ENCODE measurements at regions not wholly inside any gene's neighbourhood (a gene's known extent, or its start where the extent isn't known, plus 50 kb on each side); places are given as distances from the start of the nearest gene placed in this dataset.

GRCh38 chr11:130737866-130738431, 178.3 kb downstream of the SNX19 start:
- DNase-seq (ENCODE audit: low spot score) = no peak

GRCh38 chr11:130738611-130739010, 177.7 kb downstream of the SNX19 start:
- DNase-seq (ENCODE audit: low spot score) = no peak

DNA sequence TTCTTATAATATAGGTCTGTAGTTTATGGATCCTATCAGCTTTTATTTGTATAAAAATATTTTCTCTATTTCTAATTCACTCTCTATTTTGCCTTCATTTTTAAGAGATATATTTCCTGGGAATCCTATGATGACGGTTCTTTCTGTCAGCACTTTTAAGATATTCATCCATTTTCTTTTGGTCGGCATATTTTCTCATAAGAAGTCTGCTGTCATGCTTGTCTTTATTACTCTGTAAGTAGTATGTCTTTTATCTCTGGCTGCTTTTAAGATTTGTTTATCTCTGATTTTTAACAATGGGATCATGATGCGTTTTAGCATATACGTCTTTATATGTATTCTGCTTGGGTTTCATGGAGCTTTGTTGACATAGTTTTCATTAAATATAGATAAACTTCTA, 175.5 kb downstream of the SNX19 start:
- no peak for DNase-seq (ENCODE audit: low spot score)

DNA sequence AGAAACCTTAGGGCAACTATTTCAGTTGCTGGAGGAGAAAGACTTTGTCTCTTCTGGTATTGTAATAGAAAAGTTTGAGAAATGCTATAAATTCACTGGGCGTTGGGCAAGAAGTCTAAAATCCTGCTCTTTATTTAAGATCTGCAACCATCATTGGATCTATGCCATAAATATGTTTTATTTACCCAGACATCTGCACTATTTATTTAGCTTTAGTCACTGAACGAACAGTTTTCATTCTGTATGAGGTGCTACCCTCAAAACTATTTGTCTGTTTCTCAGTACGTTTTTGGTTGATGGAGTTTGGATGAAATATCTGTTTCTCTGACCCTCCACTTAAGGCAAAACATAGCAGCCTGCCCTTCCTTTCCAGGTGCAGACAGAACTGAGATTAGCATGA, 171.5 kb downstream of the SNX19 start:
- no peak for DNase-seq (ENCODE audit: low spot score)

- DNase-seq (ENCODE audit: low spot score) = no peak
Measured at GRCh38 chr11:130749216-130749615, 167.1 kb downstream of the SNX19 start.

DNA sequence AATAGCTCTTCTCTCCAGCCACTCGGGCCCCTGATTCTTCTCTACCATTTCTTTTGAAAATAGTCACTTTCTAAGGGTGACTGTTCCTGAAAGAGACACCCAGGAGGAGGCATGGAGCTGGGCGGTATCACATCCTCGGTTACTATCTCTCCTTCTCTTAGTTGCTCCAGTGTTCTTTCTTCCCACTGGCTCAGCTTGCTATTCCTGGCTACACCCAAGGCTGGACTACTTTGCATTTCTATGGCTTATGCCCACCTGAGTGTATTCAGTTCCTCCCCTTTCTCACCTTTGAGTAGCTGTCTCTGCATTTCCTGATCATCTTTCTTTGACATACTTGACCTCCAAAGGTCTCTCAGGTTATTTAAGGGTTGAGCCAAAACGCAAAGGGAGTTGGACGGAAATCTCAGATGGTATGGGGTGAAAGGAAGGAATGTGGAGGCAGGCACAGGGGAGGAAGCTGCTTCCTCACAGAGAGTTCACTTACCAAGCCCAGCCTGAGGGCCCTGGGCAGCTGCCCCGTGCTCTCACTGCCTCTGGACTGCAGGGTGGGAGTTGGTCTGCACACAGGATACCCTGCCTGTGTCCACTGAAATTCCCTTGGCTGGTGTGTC, 155.7 kb downstream of the SNX19 start:
- no peak for DNase-seq (ENCODE audit: low spot score)

DNA sequence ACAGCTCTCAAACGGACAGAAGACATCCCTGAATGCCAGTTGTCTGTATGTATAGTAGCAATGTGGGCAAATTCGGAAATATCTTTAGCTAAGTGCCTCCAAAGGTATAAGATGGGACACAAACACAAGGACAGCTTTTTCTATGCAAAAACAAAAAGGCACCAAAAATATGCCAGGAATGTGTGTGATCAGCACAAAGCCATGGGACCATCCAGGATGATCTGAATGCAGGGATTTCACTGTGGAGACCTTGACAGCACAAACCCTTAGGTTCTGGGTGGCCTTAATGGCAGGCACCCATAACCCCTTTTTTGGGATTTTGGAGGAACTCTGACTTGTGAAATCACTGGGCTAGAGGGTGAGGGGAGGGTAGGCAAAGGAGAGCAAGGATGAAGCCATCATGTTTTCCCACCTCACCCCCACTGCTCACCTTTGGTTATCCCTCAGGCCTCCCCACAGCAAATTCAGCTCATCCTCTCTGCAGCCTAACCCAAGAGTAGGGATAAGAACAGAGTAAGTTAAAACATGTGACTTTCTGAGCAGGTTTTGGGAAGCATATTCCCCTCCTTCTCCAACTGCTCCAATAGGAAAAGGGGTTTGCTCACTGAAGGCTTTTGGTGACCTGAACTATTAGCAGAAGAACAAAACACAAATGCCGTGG, 154.6 kb downstream of the SNX19 start:
- DNase-seq (ENCODE audit: low spot score) = no peak

DNA sequence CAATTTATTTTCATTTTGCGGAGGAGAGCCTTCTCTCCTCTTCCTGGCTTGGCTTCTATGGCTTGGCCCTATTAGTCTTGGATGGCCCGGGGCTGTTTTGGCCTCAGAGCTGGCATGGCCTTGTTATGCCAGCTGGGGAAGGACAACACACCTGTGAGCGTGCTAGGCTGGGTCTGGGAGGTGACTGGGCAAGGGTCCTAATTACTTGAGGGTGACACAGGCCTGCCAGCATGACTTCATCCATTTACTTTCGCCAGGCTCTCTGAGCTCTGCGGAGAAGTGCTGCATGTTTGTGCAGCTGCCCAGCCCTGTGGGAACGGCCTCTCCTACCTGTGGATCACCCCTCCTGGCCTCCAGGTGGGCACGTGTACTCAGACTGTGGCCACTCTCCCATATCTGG, 153.6 kb downstream of the SNX19 start:
- no peak for DNase-seq (ENCODE audit: low spot score)

DNA sequence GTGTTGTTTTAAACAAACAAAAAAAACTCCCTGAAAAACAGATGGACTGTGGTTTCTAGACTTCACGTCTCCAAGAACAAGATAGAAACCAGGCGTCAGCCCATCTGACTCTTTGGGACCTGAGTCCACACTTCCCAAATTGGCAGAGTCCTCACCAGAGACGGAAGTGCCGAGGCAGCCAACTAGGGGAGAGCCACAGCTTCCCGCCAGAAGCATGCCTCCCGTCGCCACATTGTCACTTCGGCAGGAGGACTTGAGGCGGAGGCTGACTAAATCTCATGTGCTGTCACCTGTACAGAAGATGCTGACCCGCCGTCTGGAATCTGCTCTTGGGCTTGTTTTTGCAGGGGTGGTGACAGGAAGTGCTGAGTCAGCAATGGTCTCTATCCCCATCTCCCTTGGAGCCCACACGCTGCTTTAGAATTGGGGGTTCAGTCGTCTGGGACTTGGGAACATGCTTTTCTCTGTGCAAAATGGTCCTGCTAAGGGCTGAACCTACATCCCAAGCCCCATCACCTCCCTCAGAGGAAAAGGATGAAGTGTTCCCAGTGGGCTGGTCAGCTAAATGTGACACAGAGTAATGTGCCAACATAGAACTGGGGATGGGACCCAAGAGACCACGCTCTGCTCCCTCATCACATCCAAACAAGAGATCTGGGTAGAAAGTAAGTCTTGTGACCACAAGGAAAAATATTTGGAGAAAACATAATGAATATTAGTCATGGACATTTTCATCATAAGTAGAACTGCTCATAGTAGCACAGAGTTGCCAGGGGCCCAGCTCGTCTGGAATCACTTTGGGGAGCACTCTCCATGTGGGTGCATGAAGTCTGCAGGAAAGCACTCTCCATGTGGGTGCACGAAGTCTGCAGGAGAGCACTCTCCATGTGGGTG, 152.9 kb downstream of the SNX19 start:
- no peak for DNase-seq (ENCODE audit: low spot score)

DNA sequence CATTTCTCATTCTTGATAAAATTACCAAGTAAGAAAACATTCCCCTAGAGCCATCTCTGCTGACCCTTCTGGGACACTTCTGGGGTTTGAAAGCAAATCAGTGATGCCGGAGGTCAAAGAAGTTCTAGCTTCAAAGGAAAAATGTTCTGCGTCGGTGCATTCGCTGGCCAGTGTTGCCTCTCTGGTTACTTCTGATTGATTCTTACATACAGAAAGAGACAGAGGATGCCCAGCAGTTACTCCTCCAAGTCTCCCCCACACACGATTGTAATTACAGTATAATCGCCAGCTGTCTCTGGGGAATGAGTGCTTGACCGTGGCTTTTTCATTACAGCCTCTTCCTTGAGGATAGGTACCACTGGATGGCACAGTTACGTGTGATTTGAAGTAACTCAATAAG, 150.9 kb downstream of the SNX19 start:
- DNase-seq (ENCODE audit: low spot score) = no peak

- DNase-seq (ENCODE audit: low spot score) = no peak
Measured at GRCh38 chr11:130765951-130766649, 150.2 kb downstream of the SNX19 start.

DNA sequence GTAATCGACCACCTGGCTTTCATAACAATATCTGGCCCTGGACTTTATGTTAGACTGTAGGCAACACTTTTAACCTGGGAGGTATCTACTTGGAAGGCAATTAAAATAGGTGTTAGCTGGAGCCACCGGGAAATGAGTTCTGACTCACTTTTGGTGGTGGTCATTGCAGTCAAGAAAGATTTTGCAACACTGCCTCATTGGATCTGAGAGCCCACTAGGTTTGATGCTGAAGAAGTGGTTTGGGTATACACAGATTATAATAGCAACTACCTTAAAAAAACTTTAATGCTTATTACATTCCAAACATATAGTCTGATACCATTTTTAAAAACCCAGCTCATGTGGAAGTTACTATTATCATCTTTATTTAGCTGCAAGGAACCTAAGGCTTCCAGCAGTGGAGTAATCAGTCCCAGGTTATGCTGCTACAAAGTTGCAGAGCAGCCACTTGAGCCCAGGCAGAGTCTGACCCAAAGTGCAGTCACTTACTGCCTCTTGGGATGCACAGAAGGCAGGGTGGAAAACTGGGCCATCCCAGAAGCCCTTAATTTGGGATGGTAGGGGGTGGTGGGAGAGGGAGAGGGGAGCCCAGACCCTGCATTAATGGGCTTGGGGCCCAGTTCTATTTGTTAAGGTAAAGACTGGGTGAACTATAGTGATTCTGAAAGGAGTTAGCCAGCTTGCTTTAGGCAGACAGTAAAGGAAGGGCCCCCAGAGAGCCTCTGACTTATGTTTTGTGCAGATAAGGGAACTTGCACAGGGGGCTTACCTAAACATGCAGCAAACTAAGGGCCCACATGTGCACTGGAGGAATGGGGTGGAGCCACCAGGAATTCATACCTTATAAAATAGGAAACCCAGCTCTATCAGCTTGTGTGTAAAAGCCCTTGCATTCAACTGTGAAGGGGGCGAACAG, 149.4 kb downstream of the SNX19 start:
- no peak for DNase-seq (ENCODE audit: low spot score)

- no peak for DNase-seq (ENCODE audit: low spot score)
Measured at GRCh38 chr11:130769782-130770535, 146.3 kb downstream of the SNX19 start.

DNA sequence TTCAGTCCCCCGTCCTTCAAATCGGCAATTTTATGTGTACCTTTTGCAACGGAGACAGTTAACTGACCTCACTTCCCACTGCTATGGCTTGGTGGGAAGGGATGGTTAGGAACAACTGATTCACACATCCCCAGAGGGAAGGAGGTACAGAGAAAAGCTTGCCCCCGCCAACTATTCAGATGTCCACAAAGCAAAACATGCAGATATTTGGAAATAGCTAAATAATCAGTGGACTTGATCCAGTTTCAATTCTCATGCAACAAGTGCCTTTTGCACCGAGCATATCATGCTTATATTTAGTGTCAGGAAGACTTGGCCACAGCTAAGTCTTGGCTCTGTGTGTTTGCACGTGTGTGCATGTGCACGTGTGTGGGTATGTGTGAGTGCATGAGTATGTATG, 144.6 kb downstream of the SNX19 start:
- DNase-seq (ENCODE audit: low spot score) = no peak

GRCh38 chr11:130772266-130773227, 143.7 kb downstream of the SNX19 start:
- no peak for DNase-seq (ENCODE audit: low spot score)

DNA sequence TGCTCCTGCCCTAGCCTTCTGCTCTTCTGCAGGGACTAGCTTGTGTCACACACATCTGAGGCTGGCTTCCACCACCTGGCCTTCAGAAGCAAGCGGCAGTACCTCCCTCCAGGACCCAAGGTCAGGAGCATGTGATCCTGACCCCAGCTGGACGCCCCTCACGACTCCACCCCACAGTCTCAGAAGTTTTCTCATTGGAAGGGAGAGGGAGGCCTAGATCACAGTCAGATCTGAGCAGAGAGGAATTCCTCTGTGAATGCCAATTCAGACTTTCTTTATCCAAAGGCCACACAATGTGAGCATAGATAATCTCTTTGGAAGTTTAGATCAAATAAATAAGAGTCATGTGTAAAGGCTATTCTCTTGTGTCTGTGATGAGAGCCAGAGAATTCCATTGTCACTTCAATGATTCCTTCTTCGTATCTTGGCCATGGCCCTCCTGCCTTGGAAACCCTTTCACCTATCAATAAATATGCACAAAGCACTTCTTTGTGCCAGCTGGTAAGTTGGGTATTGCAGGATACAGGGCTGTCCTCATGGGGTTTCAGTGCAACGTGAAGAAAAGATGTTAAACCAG, 142.9 kb downstream of the SNX19 start:
- DNase-seq (ENCODE audit: low spot score) = no peak

DNA sequence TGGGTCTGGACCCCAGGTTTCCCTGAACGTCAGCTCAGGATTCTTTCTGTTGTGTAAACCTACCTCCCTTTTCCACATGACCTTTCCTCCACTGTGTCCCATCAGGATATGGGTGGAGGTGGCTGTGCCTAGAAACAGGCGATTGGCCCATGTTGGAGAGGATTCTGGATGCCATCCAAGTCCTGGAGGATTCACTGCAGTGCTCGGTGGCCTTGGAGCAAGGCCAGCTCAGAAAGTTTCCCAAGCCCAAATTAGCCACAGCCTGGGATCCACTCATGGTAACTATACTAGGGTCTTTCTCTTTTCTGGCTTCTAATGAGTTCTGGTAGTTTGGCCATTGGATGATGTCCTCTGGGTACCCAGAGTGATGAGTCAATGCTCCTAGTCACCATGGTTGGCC, 141.6 kb downstream of the SNX19 start:
- no peak for DNase-seq (ENCODE audit: low spot score)

GRCh38 chr11:130775306-130776060, 140.8 kb downstream of the SNX19 start:
- no peak for DNase-seq (ENCODE audit: low spot score)
